MCF 10A (cell line): ENCODE measurements at regions not wholly inside any gene's neighbourhood (a gene's known extent, or its start where the extent isn't known, plus 50 kb on each side); places are given as distances from the start of the nearest gene placed in this dataset.

Experiments used
- BruUV-seq: library from RNA; stranded (reverse); fragments of 400-500 nt; replicated peaks from 2 replicates; lab custom pipeline; 2021; lab: Mats Ljungman, UMichigan
- CTCF ChIA-PET: fragments of 300-600 bp; sonication (Branson Sonifier 250); formaldehyde crosslinking; extraction: SDS; loops from one replicate; lab custom pipeline; 2021; ENCODE audit warnings: antibody characterized with exemption, inconsistent platforms; lab: Yijun Ruan, JAX
- POLR2A ChIA-PET: fragments of 300-600, 350-650 bp; sonication (Branson Sonifier 250); formaldehyde crosslinking; extraction: SDS; loops from one replicate; lab custom pipeline; 2020; ENCODE audit warnings: antibody characterized with exemption, inconsistent platforms; lab: Yijun Ruan, JAX
- DNase-seq: peaks from one replicate; pipeline ENCODE4 v3.0.0-alpha.2; 2018; ENCODE audit not compliant: unreplicated experiment
- H3K27ac Mint-ChIP-seq: one replicate; pipeline ENCODE4 v1.8.0; 2022; ENCODE audit warnings: mild to moderate bottlenecking, low read depth, mixed read lengths; ENCODE audit not compliant: unreplicated experiment
- H3K27me3 Mint-ChIP-seq: one replicate; pipeline ENCODE4 v1.8.0; 2022; ENCODE audit warnings: mixed read lengths; ENCODE audit not compliant: insufficient read depth, unreplicated experiment
- H3K36me3 Mint-ChIP-seq: one replicate; pipeline ENCODE4 v1.8.0; 2022; ENCODE audit warnings: mild to moderate bottlenecking, moderate library complexity, mixed read lengths; ENCODE audit not compliant: insufficient read depth, unreplicated experiment
- H3K4me1 Mint-ChIP-seq: one replicate; pipeline ENCODE4 v1.8.0; 2022; ENCODE audit warnings: mixed read lengths; ENCODE audit not compliant: insufficient read depth, unreplicated experiment
- H3K4me3 Mint-ChIP-seq: one replicate; pipeline ENCODE4 v1.8.0; 2022; ENCODE audit warnings: mild to moderate bottlenecking, moderate library complexity, mixed read lengths; ENCODE audit not compliant: unreplicated experiment
- H3K9me3 Mint-ChIP-seq: one replicate; pipeline ENCODE4 v1.8.0; 2022; ENCODE audit warnings: mixed read lengths; ENCODE audit not compliant: unreplicated experiment
- CTCF ChIP-seq: fragments of 200-600 bp; IDR thresholded peaks from one replicate; pipeline ENCODE4 v1.8.0; 2022; ENCODE audit warnings: antibody characterized with exemption, mild to moderate bottlenecking; ENCODE audit not compliant: unreplicated experiment
- intact Hi-C: fragments of 100-400 bp; cut with micrococcal nuclease; formaldehyde crosslinking; loops from 2 replicates; pipeline ENCODE4 v1.14.1; 2022

- peaks cover 30% of the 10 kb centered on the region for H3K27me3 Mint-ChIP-seq
Measured at GRCh38 chr3:36201546-36201945, 178.8 kb upstream of the STAC start.

GRCh38 chr3:36206956-36207580 is 173.2 kb upstream of the STAC start:
- BruUV-seq = no TSS peak
- no peak for DNase-seq
- POLR2A ChIA-PET = interaction anchor here (0.6 kb wide), 2 partner anchors 24 to 90 kb away, joined by 3 read pairs; no protein-coding TSS in a partner anchor
- Mint-ChIP-seq H3K36me3 (no peaks in the 10 kb centered on the region), H3K4me3 (no peak overlapping the region), H3K9me3 (no peaks in the 10 kb centered on the region), H3K27me3 (peaks cover 18% of the 10 kb centered on the region), H3K4me1 (peaks cover 7% of the 10 kb centered on the region), H3K27ac (no peak overlapping the region)
- intact Hi-C loops = no loop called here
- no peak for TF ChIP-seq CTCF
- CTCF ChIA-PET = no interaction called here

More at GRCh38 chr3:36201546-36201945, 178.8 kb upstream of the STAC start:
- CTCF ChIA-PET = interaction anchor here (1.0 kb wide), 1 partner anchor 46 kb away, joined by 5 read pairs; no protein-coding TSS in a partner anchor
- BruUV-seq = no TSS peak
- intact Hi-C loops = no loop called here
- no peak overlapping the region for H3K4me3 Mint-ChIP-seq
- H3K9me3 Mint-ChIP-seq = no peaks in the 10 kb centered on the region
- H3K4me1 Mint-ChIP-seq = peaks cover 7% of the 10 kb centered on the region
- H3K36me3 Mint-ChIP-seq = no peaks in the 10 kb centered on the region
- no peak overlapping the region for H3K27ac Mint-ChIP-seq
- TF ChIP-seq CTCF = no peak
- DNase-seq = peak; percentile 25
- POLR2A ChIA-PET = no interaction called here

DNA sequence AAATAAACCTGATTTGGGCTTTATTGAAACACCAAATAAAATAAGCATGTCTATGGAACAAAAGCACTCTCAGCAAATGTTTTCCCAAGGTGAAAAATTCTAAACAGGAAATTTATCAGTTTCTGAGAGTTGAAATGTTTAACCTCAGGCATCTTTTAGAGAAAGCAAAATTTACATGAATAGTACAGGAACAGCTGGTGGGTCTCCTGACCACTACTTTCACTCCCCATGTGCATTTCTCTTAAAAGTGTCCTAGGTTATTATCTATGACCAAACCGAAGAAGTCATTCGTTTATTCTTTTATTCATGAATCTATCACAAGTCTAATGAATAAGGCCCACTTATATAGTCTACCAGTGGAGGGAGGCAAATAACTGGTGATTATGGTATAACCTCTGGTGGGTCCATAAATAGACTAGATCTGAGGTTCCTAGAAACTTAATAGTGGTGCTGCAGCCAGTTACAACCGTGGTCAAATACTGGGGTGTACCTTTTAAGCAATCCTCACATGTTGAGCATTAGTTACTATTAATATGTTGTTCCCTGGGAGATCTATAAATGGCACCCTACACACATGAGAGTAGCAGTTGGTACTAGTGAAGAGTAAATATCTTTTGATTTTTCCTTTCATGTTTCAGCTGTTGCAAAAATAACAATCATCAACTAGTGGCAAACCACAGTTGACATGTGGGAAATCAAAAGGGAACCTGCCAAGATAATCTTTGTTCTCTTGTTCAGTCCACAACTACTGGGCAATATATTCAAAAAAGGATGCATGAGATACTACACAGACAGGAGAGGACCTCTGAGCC is 169.3 kb upstream of the STAC start:
- H3K36me3 Mint-ChIP-seq = no peaks in the 10 kb centered on the region
- no peaks in the 10 kb centered on the region for H3K4me1 Mint-ChIP-seq
- DNase-seq = no peak
- H3K27me3 Mint-ChIP-seq = peaks cover 5% of the 10 kb centered on the region
- H3K9me3 Mint-ChIP-seq = no peaks in the 10 kb centered on the region
- ChIA-PET POLR2A (no interaction called here), CTCF (interaction anchor here (0.6 kb wide), 2 partner anchors 180 to 496 kb away, joined by 3 read pairs; no protein-coding TSS in a partner anchor)
- no peak overlapping the region for H3K27ac Mint-ChIP-seq
- TF ChIP-seq CTCF = no peak
- intact Hi-C loops = no loop called here
- no TSS peak for BruUV-seq
- no peak overlapping the region for H3K4me3 Mint-ChIP-seq

DNA sequence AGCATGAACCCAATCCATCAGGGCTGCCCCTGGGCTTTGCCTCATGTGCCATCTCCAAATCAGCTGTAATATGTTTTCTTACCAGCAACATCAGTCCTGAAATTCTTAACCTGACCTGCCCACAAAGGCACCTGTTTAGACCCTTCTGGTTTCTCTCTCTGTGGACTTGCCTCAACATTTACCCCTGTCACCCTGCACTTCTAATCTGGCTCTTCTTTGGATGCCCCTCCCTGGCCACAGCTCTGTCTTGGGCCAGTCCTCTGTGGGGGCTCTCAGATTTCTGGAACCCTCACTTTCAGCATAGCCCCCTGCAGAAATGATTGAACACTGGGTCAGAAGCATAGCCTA is 168.7 kb upstream of the STAC start:
- Mint-ChIP-seq H3K27ac (no peak overlapping the region), H3K27me3 (no peaks in the 10 kb centered on the region), H3K36me3 (no peaks in the 10 kb centered on the region), H3K4me3 (no peak overlapping the region), H3K4me1 (no peaks in the 10 kb centered on the region), H3K9me3 (no peaks in the 10 kb centered on the region)
- TF ChIP-seq CTCF = no peak
- ChIA-PET CTCF (interaction anchor here (0.6 kb wide), 1 partner anchor 181 kb away, joined by 3 read pairs; no protein-coding TSS in a partner anchor), POLR2A (no interaction called here)
- no TSS peak for BruUV-seq
- no peak for DNase-seq
- intact Hi-C loops = no loop called here
